Lower lobe of right lung (tissue), 2 donors: ENCODE measurements at regions not wholly inside any gene's neighbourhood (a gene's known extent, or its start where the extent isn't known, plus 50 kb on each side); places are given as distances from the start of the nearest gene placed in this dataset.
"Not testable (repeated sequence)": the region's sequence is repeated elsewhere in the genome, so short reads cannot be mapped to it uniquely, and the experiment has no call there.

ENCODE experiments used
- ATAC-seq, 2 donors: fragments of 200-7000 bp; cut with Tn5 transposase; one replicate each; pipeline ENCODE4 v1.9.1; 2020 to 2022; ENCODE audit warnings: mild to moderate bottlenecking in 2 of 2, moderate library complexity in 2 of 2
- DNase-seq: peaks from one replicate; pipeline ENCODE4 v3.0.0-alpha.2; 2020
- H3K27ac ChIP-seq: fragments of 200-600 bp; one replicate; pipeline ENCODE4 v1.8.0; 2022
- H3K27me3 ChIP-seq: fragments of 200-600 bp; one replicate; pipeline ENCODE4 v1.8.0; 2022; ENCODE audit warnings: low read depth
- H3K36me3 ChIP-seq: fragments of 200-600 bp; one replicate; pipeline ENCODE4 v1.8.0; 2022; ENCODE audit warnings: mild to moderate bottlenecking
- H3K4me1 ChIP-seq: fragments of 200-600 bp; one replicate; pipeline ENCODE4 v1.8.0; 2022
- H3K4me3 ChIP-seq: fragments of 200-600 bp; one replicate; pipeline ENCODE4 v1.8.0; 2022; ENCODE audit warnings: mild to moderate bottlenecking
- H3K9me3 ChIP-seq: fragments of 200-600 bp; one replicate; pipeline ENCODE4 v1.8.0; 2022
- CTCF ChIP-seq: fragments of 200-600 bp; IDR thresholded peaks from one replicate; pipeline ENCODE4 v1.8.0; 2022; ENCODE audit warnings: antibody characterized with exemption, mild to moderate bottlenecking
- intact Hi-C: fragments of 100-400 bp; cut with DNase I; formaldehyde crosslinking; loops from one replicate; pipeline ENCODE4 v1.11.0; 2022
- donor health status: DM: no; HTN: yes; CAD: no; lungs with severe emphysema.

- no peak overlapping the region for H3K4me3 ChIP-seq
- no peaks in the 10 kb centered on the region for H3K9me3 ChIP-seq
- no peaks in the 10 kb centered on the region for H3K4me1 ChIP-seq
- H3K27ac ChIP-seq = no peak overlapping the region
- no peaks in the 10 kb centered on the region for H3K27me3 ChIP-seq
- intact Hi-C loops = no loop called here
- no peak for DNase-seq
- no peak for ATAC-seq
- H3K36me3 ChIP-seq = no peaks in the 10 kb centered on the region
- no peak for TF ChIP-seq CTCF
These were observed 73.7 kb upstream of the CADPS start for GRCh38 chr3:62948921-62949320.

DNA sequence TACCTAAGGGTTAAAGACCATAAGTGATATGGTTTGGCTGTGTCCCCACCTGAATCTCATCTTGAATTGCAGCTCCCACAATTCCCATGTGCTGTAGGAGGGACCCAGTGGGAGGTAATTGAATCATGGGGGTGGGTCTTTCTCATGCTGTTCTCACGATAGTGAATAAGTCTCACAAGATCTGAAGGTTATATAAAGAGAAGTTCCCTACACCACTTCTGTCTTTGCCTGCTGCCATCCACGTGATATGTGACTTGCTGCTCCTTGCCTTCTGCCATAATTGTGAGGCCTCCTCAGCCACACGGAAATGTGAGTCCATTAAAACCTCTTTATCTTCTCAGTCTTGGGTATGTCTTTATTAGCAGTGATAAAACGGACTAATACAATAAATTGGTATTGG is 75.0 kb upstream of the CADPS start:
- ATAC-seq (no peak), DNase-seq (no peak)
- Histone ChIP-seq H3K9me3 (no peaks in the 10 kb centered on the region), H3K36me3 (no peaks in the 10 kb centered on the region), H3K27me3 (no peaks in the 10 kb centered on the region), H3K27ac (no peak overlapping the region), H3K4me3 (no peak overlapping the region), H3K4me1 (no peaks in the 10 kb centered on the region)
- intact Hi-C loops = no loop called here
- no peak for TF ChIP-seq CTCF

GRCh38 chr3:62951037-62951613 is 75.9 kb upstream of the CADPS start:
- no peak for TF ChIP-seq CTCF
- Histone ChIP-seq H3K9me3 (no peaks in the 10 kb centered on the region), H3K4me1 (no peaks in the 10 kb centered on the region), H3K27ac (no peak overlapping the region), H3K4me3 (no peak overlapping the region), H3K36me3 (no peaks in the 10 kb centered on the region), H3K27me3 (no peaks in the 10 kb centered on the region)
- DNase-seq (no peak), ATAC-seq (no peak)
- intact Hi-C loops = no loop called here

- H3K27me3 ChIP-seq, H3K4me3 ChIP-seq, H3K4me1 ChIP-seq, H3K9me3 ChIP-seq, DNase-seq, H3K36me3 ChIP-seq, intact Hi-C loops, ATAC-seq, H3K27ac ChIP-seq: not testable (repeated sequence)
These were observed 76.7 kb upstream of the CADPS start for GRCh38 chr3:62951880-62952279.

GRCh38 chr3:62954580-62954979 is 79.4 kb upstream of the CADPS start:
- no peaks in the 10 kb centered on the region for H3K4me1 ChIP-seq
- DNase-seq = no peak
- no peak for TF ChIP-seq CTCF
- H3K27ac ChIP-seq = no peak overlapping the region
- no peak for ATAC-seq
- no peaks in the 10 kb centered on the region for H3K27me3 ChIP-seq
- H3K9me3 ChIP-seq = no peaks in the 10 kb centered on the region
- H3K4me3 ChIP-seq = no peak overlapping the region
- H3K36me3 ChIP-seq = no peaks in the 10 kb centered on the region
- intact Hi-C loops = no loop called here

- H3K4me3 ChIP-seq = no peak overlapping the region
- intact Hi-C loops = no loop called here
- no peaks in the 10 kb centered on the region for H3K4me1 ChIP-seq
- TF ChIP-seq CTCF = no peak
- H3K36me3 ChIP-seq = no peaks in the 10 kb centered on the region
- H3K27ac ChIP-seq = no peak overlapping the region
- DNase-seq = no peak
- no peaks in the 10 kb centered on the region for H3K9me3 ChIP-seq
- no peak for ATAC-seq
- H3K27me3 ChIP-seq = no peaks in the 10 kb centered on the region
These were observed 79.9 kb upstream of the CADPS start for GRCh38 chr3:62955126-62955525.
